T1000 (cell line): ENCODE measurements at regions not wholly inside any gene's neighbourhood (a gene's known extent, or its start where the extent isn't known, plus 50 kb on each side); places are given as distances from the start of the nearest gene placed in this dataset.
"Not testable (repeated sequence)": the region's sequence is repeated elsewhere in the genome, so short reads cannot be mapped to it uniquely, and the experiment has no call there.

Source experiments
- DNase-seq: peaks from one replicate; lab custom pipeline; 2025; ENCODE audit warnings: mixed read lengths; lab: John Stamatoyannopoulos, UW

DNA sequence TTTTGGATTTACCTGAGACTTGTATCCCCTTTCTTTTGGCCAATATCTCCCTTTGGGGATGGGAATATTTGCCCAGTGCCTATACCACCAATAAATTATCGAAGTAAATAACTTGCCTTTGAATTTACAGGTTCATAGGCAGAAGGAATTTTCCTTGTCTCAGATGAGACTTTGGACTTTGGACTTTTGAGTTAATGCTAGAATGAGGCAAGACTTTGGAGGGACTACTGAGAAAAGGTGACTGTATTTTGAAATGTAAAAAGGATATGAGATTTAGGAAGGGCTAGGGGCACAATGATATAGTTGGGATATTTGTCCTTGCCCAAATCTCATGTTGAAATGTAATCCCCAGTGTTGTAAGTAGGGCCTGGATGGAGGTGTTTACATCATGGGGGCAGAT, 384.5 kb upstream of the GHITM start:
- DNase-seq = no peak

DNA sequence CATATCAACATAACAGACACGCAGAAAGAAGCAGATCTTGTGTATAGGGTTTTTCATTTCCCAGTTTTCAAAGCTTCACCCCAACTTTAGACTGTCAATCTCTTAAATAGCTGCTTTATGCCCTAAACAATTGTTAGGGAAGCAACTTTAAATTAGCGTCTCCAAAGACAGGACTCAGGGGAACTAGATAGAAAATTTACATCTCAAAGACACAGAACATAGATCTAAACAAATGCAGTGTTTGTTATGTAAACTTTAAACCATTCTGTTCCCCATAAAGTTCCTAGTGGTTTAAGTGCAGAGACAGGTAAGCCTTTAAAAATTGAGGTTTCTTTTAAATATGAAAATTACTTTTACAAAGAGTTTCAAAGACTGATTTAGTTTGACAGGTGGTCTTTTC, 379.2 kb upstream of the GHITM start:
- no peak for DNase-seq

DNA sequence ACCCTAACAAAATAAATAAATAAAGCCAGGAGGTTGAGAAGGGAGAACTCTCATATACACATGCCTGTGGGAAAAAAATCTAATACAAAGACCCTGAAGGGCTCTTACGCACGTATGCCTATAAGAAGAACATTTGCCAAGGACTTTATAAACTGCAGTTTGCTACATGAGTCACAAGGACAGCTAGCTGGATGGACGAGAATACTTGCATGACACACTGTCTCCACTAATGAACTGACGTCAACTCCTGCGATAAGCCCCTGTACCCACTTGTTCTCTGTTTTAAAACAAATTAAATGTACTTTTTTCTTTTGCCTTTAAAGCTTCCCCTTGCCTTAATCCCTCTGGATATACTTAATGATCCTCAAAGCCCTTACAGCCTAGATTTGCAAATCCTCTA, 374.6 kb upstream of the GHITM start:
- DNase-seq = no peak

DNA sequence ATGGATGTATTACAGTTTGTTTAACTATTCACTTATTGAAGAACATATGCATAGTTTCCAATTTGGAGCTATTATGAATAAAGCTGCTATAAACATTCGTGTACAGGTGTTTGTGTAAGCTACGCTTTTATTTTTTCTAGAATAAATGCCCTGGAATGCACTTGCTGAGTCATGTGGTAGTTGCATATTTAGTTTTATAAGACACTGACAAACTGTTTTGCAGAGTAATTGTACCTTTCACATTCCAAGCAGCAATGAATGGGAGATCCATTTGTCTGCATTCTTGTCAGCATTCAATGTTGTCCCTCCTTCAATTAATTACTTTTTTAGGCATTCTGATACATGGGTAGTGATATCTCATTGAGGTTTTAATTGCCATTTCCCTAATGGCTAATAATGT, 373.6 kb upstream of the GHITM start:
- no peak for DNase-seq

DNA sequence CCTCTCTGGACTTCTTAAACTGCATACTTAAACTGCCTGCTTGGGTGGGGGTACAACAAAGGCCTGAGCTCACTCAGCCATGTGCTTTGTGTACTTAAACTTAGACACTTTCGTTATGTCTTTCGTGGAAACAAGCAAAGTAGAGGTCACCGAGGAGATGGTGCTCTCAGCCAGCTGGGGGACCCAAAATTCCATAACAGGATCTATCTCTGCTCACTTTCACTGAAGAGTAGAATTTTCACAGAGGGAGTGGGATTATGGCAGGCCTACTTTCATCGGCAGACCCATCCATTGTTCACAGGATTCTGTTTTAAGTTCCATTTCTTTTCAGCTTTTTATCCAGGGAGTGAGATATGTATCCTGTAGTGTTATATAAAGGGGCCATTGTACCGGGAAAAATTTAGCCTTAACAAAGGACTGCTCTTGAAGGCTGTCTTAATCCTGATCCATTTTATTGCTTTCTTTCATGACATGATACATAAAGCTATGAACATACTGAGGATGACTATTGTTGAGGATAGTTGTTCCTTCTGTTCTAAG, 370.0 kb upstream of the GHITM start:
- DNase-seq = no peak

DNA sequence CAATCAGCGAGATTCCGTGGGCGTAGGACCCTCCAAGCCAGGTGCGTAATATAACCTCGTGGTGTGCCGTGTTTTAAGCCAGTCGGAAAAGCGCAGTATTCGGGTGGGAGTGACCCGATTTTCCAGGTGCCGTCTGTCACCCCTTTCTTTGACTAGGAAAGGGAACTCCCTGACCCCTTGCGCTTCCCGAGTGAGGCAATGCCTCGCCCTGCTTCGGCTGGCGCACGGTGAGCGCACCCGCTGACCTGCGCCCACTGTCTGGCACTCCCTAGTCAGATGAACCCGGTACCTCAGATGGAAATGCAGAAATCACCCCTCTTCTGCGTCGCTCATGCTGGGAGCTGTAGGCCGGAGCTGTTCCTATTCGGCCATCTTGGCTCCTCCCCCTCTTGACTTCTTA, 352.6 kb upstream of the GHITM start:
- DNase-seq = not testable (repeated sequence)

DNA sequence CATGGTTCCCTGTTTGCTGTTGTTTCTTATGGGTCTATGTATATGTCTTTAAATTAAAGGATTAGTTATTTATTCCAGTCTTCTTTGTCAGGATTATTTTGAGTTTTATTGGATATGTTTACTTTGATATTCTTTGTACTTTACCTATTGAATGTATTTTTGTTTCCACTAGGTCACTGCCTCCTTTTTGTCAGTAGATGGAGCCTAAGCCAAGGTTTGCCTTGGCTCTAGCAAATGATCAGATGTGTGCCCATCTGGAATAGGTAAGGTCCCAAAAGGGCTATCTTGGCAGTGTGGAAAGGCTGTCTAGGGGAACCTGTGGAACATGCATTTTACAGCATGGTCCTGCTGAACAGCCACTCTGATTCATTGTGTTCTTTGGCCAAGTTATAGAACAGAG, 337.3 kb upstream of the GHITM start:
- DNase-seq = no peak

DNA sequence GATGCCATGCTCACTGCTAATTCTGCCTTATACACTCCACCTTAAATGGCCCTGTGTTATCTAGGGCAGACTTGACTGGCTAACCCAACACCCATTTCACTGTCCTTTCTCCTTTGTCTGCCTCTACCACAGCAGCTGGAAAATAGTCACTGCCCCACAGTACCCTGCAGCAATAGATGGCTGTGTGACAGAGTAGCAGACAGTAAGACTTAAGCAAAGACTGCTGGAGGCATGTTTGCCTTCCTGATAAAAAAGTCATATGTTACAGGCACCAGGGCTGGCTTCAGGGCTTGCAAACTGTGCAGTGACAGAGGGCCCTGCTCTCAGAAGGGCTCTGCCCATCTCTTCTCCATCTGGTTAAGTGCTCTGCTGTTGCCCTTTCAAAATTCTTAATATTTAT, 332.6 kb upstream of the GHITM start:
- no peak for DNase-seq

DNA sequence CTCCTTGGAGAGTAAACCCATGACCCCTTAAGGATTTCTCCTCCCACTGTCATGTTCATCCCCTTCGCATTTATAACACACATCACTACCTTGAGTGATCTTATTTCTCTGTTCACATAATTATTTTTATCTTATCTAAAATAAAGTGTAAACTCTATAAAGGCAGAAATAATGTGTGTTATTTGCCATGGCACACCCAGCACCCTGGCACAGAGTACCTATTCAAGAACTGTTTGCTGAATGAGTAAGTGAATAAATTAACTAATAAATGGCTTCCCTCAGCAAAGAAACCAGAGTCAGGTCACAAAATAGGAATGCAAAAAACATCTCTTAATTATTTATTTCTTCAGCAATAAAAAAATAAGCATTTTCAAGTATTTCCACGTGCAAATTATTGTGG, 330.3 kb upstream of the GHITM start:
- DNase-seq = no peak

DNA sequence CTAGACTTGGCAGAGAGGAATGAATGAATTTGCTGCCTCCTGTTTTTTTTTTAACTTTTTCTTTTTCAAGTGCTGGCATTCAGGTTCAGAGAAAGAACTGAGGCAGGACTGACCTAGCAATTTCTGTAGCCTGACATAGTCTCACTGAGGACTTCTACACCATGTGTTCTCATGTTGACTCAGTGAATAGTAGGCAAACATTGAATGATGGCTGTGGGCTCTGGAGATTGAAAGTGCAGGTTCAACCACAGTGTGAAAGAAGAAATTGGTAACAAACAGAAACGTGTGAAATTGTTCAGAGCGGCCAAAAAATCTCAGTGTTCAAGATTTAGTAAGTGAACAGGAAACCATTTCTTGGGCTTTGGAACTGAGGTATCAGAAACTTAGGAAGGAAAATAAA, 322.4 kb upstream of the GHITM start:
- DNase-seq = no peak

DNA sequence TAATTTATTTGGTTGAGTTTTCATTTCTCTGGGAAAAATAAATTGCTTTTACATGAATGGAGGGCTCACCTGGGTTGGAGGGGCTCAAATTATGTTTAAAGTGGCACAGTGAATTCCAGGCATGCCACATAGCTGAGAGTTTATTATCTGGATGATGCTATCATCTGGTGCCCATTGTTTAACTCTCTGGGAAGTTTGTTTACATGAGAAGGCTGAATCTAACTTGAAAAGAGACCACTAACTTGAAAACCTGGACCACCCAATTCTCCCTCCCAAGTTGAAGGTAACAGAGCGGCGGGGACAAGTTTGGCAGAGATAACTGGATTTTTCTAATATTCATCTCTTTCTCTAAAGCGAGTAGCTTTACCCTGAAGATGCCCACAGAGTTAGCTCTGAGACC, 321.5 kb upstream of the GHITM start:
- DNase-seq = no peak

DNA sequence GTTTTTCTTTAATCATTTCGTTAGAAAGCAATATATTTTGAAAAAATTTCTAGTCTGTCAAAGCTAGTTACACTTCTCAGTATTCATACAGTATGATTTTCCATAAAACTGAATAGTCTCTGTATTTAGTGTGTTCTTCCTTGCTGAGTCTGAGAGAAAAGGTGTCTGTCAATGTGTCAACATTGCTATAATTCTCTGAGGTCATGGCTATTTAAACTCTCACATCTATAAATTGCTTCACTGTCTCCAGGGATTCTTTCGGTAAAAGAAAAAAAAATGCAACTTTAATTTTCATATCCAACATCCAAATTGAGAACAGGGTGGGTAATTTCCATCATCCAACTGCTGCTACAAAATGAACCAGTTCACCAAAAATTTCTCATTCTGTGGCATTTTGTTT, 319.7 kb upstream of the GHITM start:
- DNase-seq = no peak

DNA sequence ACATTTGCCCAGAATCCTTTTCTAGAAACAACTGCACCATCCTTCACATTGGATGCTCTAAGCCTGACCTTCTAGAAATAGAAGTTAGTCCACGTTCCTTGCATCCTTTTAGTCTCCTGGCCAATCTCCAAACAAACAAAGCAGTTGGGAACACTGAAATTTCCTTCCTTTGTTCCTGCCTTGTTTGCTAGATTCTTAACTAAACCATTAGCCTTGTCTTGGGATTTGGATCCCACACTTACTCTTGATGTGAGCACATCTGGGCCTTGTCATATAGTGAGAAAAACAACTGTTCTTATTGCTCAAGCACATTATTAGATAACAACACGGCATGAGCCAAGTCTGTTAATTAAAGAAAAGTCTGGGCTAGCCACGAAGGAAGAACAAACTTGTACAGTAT, 319.3 kb upstream of the GHITM start:
- no peak for DNase-seq

DNA sequence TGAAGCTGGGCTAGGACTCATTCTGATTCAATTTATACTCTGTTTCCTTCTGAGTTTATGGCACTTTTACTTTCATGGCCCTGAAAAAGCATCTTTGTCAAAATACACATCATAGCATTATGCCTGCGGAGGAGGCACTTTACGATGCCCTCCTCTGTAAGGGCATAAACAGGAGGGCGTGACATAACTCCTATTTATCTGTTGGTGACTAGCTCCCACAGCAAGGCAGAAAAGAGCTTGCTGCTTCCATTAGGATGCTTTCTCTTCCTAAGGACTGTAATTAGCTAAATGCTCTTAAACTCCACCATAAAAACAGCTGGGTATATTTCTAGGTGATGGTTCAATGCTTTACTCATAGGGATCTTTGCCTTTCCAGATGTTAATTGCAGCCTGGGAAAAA, 315.2 kb upstream of the GHITM start:
- no peak for DNase-seq

DNA sequence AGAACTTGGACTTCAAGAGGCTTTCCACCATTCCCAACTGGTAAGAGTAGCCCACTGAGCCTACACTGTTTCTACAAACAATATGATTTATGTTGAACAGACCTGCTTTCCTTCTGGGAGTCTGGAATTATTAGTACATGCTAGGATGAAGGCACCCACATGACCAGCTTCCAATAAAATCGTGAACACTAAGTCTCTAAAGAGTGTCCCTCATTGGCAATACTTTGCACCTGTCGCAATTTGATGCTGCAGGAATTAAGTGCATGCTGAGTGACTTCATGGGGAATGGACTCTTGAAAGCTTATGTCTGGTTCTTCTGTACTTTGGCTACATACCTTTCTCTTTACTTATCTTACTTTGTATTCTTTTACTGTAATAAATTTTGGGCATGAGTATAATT, 305.2 kb upstream of the GHITM start:
- DNase-seq = no peak

DNA sequence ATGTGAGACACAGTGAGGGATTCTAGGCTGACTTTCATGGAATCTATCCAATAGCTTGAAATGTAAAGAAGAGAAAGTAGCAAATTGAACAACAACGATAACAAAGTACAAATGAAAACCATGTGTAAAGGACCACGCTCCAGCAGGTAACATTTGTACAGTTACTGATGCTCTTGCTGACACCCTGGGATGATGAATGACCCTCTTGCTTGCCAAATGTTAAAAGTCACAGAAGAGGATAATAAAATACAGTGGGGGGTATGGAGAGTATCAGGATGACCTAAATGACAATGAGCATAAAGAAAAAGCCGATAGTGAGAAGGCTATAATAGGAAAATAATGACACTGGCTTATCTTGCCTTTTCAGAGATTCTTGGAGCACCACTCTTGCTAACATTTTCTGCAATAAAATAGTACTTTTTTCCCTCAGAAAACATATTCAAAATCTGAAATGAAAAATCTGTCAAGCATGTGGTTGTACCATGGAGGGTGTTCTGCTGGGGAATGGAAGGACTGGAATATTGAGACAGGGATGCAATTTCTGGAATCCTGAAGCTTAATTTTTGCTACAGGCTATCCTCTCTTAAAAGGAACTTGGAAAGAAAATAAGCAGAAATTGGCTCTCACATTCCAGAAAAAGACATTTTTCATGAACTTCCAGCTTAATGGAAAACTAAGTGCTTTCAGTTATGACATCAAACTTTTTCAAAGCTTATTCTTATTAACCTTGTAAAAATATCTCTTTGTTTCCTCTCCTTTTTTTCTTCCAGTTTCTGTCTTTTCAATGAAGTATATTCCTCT, 303.2 kb upstream of the GHITM start:
- no peak for DNase-seq

DNA sequence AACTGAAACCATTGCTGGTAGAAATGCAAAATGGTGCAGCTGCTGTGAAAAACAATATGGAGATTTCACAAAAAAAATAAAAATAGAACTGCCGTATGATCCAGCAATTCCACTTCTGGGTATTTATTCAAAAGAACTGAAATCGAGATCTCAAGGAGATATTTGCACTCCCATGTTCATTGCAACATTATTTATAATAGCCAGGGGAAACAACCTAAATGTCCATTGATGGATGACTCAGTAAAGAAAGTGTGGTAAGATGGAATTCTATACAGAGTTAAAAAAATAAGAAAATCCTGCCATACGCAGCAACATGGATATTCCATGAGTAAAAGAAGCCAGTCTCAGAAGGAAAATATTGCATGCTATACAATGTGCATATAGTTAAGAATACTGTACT, 290.6 kb upstream of the GHITM start:
- DNase-seq = no peak

DNA sequence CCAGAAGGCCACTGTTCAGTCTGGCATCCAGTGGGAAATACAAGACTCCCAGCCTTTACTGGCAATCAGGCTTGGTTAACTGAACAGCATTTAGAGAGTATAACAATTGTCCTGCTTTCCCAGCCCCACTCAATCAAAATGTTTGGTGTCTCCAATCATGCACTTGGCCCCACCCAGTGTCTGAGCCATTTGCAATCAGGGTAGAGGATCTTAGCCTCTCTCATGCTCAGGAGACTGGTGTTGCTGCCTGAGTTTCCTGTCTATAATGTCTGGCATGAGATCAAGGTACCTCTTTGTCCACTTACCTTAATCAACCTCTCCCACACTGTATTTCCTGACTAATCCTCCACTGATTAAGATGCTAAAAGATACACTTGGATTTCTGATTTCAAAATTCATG, 290.2 kb upstream of the GHITM start:
- no peak for DNase-seq

DNA sequence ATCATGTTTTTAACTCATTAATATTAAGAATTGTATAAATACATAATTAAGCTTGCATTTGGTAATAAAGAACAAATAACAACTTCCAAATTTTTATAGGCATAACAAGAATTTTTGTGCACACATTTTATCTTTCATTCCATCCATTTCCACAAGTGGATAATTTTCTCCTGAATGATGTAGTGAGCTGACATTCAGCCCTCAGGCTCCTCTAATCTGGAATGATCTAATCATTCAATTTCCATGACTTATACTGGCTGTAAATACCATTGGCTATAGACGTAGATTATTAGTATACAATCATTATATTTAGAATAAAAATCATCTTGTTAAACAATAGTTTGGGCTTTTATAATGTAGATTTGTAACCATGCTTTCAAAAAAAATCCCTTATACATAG, 287.2 kb upstream of the GHITM start:
- DNase-seq = no peak

DNA sequence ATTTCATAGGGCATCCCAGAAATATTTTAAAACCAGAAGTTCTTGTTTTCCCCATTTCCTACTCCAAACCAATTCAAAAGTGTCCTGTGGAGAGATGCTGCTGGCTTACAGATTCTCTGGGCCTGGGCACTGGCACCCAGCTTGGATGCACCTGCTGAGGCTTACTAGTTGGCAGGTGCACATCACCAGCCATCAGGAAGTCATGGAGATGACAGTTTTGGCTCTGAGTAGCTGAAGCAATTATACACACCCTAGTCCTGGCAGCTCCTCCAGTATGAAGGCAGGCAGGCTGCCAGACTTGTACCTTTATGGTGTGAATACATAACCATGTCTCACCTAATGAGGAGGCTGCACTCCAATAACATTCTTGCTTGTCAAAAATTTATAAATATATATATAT, 276.6 kb upstream of the GHITM start:
- no peak for DNase-seq

DNA sequence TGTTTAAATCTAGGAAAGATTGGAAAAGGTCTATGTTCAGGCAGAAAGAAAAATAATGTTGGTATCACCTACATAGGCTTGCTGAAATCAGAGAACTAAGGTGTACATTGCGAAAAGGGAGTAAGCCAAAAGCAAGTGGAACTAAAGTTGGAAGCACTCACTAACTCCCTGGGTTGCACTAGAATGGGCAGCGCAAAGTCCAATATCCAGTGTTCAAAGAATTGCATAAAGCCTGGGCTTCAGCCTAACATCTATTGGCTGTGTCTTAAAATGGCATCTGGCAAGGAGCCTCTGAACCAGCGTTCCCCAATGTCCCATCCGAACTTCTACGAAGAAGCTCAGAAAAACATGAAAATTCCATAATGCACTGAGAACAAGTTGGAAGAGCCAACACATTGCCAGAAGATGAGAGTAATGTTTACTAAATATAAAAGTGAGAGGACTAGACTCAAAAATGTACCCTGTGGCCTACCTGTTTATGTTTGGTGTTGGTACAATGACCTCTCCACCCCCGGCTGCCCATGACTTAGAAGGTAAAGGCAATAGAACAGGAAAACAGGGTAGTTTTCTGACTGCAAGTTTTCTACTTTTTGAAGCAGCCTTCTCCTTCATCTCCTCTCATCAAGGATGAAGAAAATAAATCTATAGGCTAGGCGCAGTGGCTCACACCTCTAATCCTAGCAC, 275.9 kb upstream of the GHITM start:
- no peak for DNase-seq

DNA sequence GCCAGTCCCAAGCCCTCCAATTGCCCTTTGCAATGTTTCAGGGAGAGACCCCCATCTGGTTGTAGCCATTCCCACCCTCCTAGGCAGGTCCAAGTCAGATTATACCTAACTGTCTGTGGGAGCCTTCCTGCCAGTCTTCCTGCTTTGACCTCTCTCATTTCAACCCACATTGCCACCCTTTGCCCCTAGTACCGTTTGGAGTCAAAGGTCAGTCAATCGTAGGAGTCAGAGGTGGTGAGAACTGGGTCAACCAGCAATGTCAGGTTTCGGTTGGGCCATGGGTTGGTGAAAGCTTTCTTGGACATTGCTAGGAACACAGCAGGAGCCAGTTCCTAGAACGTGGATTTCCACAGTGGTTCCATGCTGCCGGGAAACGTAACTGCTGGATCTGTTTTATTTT, 269.4 kb upstream of the GHITM start:
- DNase-seq = no peak

DNA sequence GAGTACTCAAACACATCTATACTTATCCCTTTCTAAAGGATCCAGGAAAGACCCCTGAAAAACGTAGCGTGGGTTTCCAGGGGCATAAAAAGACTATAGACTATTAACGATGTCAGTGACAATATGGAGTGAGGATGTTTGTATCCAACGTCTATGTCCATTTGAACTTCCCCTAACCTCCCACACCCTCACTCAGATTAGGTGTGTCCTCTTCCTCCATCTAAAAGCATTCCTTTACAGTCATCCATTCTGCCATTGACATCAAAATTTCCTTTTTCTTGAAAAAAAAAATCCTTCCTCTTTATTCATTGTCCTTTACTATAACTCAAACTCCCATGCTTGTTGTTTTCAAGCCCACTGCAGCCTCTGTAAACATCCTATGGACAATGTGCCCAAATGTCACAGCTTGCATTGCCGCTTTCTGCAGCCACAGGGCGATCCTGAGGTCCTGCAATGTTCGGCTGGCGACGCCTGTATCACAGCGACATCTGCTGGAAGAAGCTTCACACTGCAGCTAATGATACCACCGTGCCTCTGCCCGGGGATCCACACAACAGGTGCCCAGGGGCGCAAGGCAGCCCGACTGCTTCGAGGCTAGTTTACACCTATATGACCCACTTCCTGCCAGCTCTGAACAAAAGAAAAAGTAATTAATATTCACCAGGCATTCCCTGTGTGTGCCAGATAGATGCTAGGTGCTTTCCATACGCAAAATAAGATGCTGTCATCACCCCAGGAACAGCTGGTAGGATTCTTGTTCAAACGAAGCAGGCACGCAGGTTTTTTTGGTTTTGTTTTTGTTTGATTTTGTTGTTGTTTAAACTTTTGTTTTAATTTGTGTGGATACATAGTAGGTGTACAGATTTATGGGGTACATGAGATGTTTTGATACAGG, 267.9 kb upstream of the GHITM start:
- DNase-seq = peak; percentile 63
